ENCODE measurements at regions not wholly inside any gene's neighbourhood (a gene's known extent, or its start where the extent isn't known, plus 50 kb on each side); places are given as distances from the start of the nearest gene placed in this dataset.

GRCh38 chr4:167524091-167524490 is 289.8 kb upstream of the SPOCK3 start:
- ATAC-seq = no peak
- no peak for TF ChIP-seq ZFP3 (CRISPR knock-in tag; IDR thresholded peaks at IDR 0.05)
- TF ChIP-seq ZNF565 (CRISPR knock-in tag; conservative IDR thresholded peaks at IDR 0.05; ENCODE audit: low read depth) = no peak
- no peak for TF ChIP-seq ZFP30 (CRISPR knock-in tag; IDR thresholded peaks at IDR 0.05)
- TF ChIP-seq TCF4 (CRISPR knock-in tag; IDR thresholded peaks at IDR 0.05; ENCODE audit: borderline replicate concordance) = no peak
- no peak for TF ChIP-seq ZNF8 (CRISPR knock-in tag; IDR thresholded peaks at IDR 0.05)
- TF ChIP-seq RARB (CRISPR knock-in tag; IDR thresholded peaks at IDR 0.05) = no peak
- TF ChIP-seq SNAI2 (CRISPR knock-in tag; IDR thresholded peaks at IDR 0.05) = no peak
- TF ChIP-seq BACH2 (CRISPR knock-in tag; IDR thresholded peaks at IDR 0.05; ENCODE audit: borderline replicate concordance) = no peak

- ATAC-seq = no peak
- TF ChIP-seq SNAI2 (CRISPR knock-in tag; IDR thresholded peaks at IDR 0.05) (no peak), PPARA (CRISPR knock-in tag; IDR thresholded peaks at IDR 0.05; ENCODE audit: borderline replicate concordance) (no peak), ARNTL (CRISPR knock-in tag; IDR thresholded peaks at IDR 0.05; ENCODE audit: borderline replicate concordance, low read depth) (no peak), GLIS3 (CRISPR knock-in tag; IDR thresholded peaks at IDR 0.05) (no peak), ESRRG (CRISPR knock-in tag; IDR thresholded peaks at IDR 0.05) (no peak), TCF4 (CRISPR knock-in tag; IDR thresholded peaks at IDR 0.05; ENCODE audit: borderline replicate concordance) (no peak), POU6F1 (CRISPR knock-in tag; IDR thresholded peaks at IDR 0.05; ENCODE audit: borderline replicate concordance, low read depth) (no peak), TOX (CRISPR knock-in tag; IDR thresholded peaks at IDR 0.05; ENCODE audit: borderline replicate concordance) (no peak), ZNF8 (CRISPR knock-in tag; IDR thresholded peaks at IDR 0.05) (no peak)
Observed at GRCh38 chr4:167537761-167538160, 303.5 kb upstream of the SPOCK3 start.

- ATAC-seq = no peak
- no peak for TF ChIP-seq PATZ1 (CRISPR knock-in tag; IDR thresholded peaks at IDR 0.05; ENCODE audit: borderline replicate concordance)
- no peak for TF ChIP-seq ZNF565 (CRISPR knock-in tag; conservative IDR thresholded peaks at IDR 0.05; ENCODE audit: low read depth)
- no peak for TF ChIP-seq TCF4 (CRISPR knock-in tag; IDR thresholded peaks at IDR 0.05; ENCODE audit: borderline replicate concordance)
Observed at GRCh38 chr4:167541286-167541685, 307.0 kb upstream of the SPOCK3 start.

GRCh38 chr4:167544391-167544790 is 310.1 kb upstream of the SPOCK3 start:
- TF ChIP-seq PATZ1 (CRISPR knock-in tag; IDR thresholded peaks at IDR 0.05; ENCODE audit: borderline replicate concordance) (no peak), CREB5 (CRISPR knock-in tag; IDR thresholded peaks at IDR 0.05; ENCODE audit: low read depth) (no peak), ZFP3 (CRISPR knock-in tag; IDR thresholded peaks at IDR 0.05) (no peak), PPARA (CRISPR knock-in tag; IDR thresholded peaks at IDR 0.05; ENCODE audit: borderline replicate concordance) (no peak), BACH2 (CRISPR knock-in tag; IDR thresholded peaks at IDR 0.05; ENCODE audit: borderline replicate concordance) (no peak), ZFP30 (CRISPR knock-in tag; IDR thresholded peaks at IDR 0.05) (no peak), ZC3H10 (CRISPR knock-in tag; IDR thresholded peaks at IDR 0.05) (no peak), ZNF70 (CRISPR knock-in tag; IDR thresholded peaks at IDR 0.05) (no peak), TOX (CRISPR knock-in tag; IDR thresholded peaks at IDR 0.05; ENCODE audit: borderline replicate concordance) (no peak), OSR1 (CRISPR knock-in tag; IDR thresholded peaks at IDR 0.05) (no peak), POU6F1 (CRISPR knock-in tag; IDR thresholded peaks at IDR 0.05; ENCODE audit: borderline replicate concordance, low read depth) (no peak), ESRRG (CRISPR knock-in tag; IDR thresholded peaks at IDR 0.05) (no peak)
- no peak for ATAC-seq

Data from SK-N-SH treated with all-trans-retinoic acid at 6 μM for 48 hours (cell line).